ENCODE measurements at regions not wholly inside any gene's neighbourhood (a gene's known extent, or its start where the extent isn't known, plus 50 kb on each side); places are given as distances from the start of the nearest gene placed in this dataset.

DNA sequence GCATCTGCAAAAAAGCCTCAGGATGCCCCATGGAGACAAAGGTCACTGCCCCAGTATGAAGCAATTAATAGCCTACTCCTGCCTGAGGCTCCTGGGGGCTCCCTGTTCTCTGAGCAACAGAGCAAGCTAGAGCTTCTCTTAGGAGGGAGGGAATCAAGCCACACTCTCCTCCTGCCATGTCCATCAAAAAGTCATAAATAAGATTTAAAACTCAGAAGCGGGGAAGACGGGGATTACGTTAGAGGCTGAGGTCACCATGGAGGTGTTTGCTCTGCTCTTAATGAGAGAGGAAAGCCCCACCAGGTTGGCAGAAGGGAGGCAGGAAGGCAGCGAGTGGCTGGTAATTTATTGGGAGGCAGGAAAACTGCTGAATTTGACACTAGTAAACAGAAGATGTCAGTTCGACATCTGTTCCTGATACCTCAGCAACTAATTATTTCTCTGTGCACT is 98.4 kb upstream of the TNR start:
- H3K4me1 Mint-ChIP-seq: no peaks in the 10 kb centered on the region
- Histone ChIP-seq H3K4me3 (ENCODE audit: low read length in 2 of 2) (no peak overlapping the region), H3K4me1 (ENCODE audit: insufficient read depth, low read length) (no peaks in the 10 kb centered on the region), H3K27me3 (ENCODE audit: insufficient read depth, low read length) (no peaks in the 10 kb centered on the region), H3K27ac (ENCODE audit: low read depth, low read length) (no peak overlapping the region), H3K9me3 (ENCODE audit: control insufficient read depth in 1 of 2, low read length in 2 of 2) (no peaks in the 10 kb centered on the region), H3K36me3 (ENCODE audit: insufficient read depth, low read length) (no peaks in the 10 kb centered on the region)
- ChIA-PET CTCF (ENCODE audit: partially characterized antibody) (no interaction called here), POLR2A (ENCODE audit: partially characterized antibody) (no interaction called here)
- DNase-seq: no peak
- H3K27ac Mint-ChIP-seq: no peak overlapping the region
- peaks cover 3 to 16% of the 10 kb centered on the region in 2 donors for H3K27me3 Mint-ChIP-seq
- no peaks in the 10 kb centered on the region for H3K36me3 Mint-ChIP-seq
- H3K4me3 Mint-ChIP-seq: no peak overlapping the region
- peaks cover 0 to 16% (median 5%) of the 10 kb centered on the region in 8 donors for H3K9me3 Mint-ChIP-seq
- intact Hi-C loops (cut with micrococcal nuclease): no loop called here

DNA sequence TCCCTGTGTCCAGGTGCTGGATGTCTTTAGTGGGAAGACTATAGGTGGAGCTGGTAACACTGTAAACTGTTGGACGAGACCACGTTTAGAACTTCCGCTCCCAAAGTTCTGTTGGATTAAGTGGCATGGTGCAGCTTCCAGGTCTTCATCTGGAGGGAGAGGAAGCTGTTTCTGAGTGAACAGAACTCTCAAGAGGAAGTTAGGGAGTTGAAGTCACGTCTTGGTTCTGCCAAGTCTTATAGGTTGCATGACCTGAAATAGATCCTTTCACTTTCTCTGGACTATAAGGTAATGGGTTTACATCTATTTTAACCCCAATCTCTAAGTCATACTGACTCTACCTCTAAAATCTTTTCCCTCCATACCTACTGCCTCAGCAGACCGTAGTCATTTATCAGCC is 97.4 kb upstream of the TNR start:
- H3K4me1 Mint-ChIP-seq: no peaks in the 10 kb centered on the region
- no peaks in the 10 kb centered on the region for H3K36me3 Mint-ChIP-seq
- peaks cover 3 to 11% of the 10 kb centered on the region in 2 donors for H3K27me3 Mint-ChIP-seq
- no peak overlapping the region for H3K27ac ChIP-seq (ENCODE audit: low read depth, low read length)
- POLR2A ChIA-PET (ENCODE audit: partially characterized antibody): no interaction called here
- H3K9me3 ChIP-seq (ENCODE audit: control insufficient read depth in 1 of 2, low read length in 2 of 2): no peaks in the 10 kb centered on the region
- H3K4me3 Mint-ChIP-seq: no peak overlapping the region
- no peak overlapping the region for H3K4me3 ChIP-seq (ENCODE audit: low read length in 2 of 2)
- no peak for DNase-seq
- intact Hi-C loops (cut with micrococcal nuclease): no loop called here
- H3K27ac Mint-ChIP-seq: no peak overlapping the region
- CTCF ChIA-PET (ENCODE audit: partially characterized antibody): no interaction called here
- H3K27me3 ChIP-seq (ENCODE audit: insufficient read depth, low read length): no peaks in the 10 kb centered on the region
- H3K36me3 ChIP-seq (ENCODE audit: insufficient read depth, low read length): no peaks in the 10 kb centered on the region
- H3K4me1 ChIP-seq (ENCODE audit: insufficient read depth, low read length): no peaks in the 10 kb centered on the region
- H3K9me3 Mint-ChIP-seq: peaks cover 0 to 16% (median 5%) of the 10 kb centered on the region in 8 donors

DNA sequence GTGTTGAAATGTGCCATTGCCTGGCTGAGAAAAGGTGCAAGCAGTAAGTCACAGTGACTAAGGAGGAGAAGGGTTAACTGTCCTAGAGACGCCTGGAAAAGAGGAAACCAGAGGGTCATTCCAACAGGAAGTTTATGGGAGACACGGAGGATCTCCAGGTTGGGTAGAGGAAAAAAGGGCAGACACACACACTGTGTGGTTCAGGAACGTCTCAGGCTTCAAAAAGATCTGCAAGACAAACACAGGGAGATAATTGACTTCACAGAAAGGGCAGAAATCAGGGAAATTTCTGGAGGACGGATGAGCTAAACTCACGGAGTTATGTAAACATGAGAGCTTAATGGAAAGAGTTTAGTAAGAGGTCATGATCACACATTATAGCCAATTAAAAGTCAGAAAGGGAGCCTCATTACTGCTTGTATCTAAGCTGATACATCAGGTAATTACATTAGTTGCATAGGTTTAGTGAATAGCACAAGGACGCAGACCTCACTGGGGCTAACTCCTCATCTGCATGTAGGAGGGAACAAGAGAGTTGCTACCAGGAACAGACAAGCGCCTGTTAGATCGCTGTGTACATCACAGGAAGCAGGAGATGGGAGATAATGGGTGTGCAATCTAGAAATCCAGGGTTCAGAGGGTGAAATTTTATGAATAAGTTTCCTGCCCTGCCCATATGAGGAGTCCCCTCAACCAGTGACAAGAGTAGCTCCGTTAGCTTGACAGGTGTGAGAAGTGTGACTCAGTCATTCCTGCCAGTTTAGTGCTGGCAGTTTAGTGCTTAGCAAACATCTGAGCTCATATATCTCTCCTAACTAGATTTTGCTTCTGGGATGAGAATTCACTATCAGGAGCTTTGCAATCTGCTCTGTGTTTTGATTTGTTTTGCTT is 96.6 kb upstream of the TNR start:
- no peak for DNase-seq
- ChIA-PET CTCF (ENCODE audit: partially characterized antibody) (no interaction called here), POLR2A (ENCODE audit: partially characterized antibody) (no interaction called here)
- H3K27me3 Mint-ChIP-seq: peaks cover 3 to 11% of the 10 kb centered on the region in 2 donors
- H3K27ac Mint-ChIP-seq: peak overlapping the region in 1 of 7 donors; percentile 15
- Histone ChIP-seq H3K4me3 (ENCODE audit: low read length in 2 of 2) (no peak overlapping the region), H3K27me3 (ENCODE audit: insufficient read depth, low read length) (no peaks in the 10 kb centered on the region), H3K4me1 (ENCODE audit: insufficient read depth, low read length) (no peaks in the 10 kb centered on the region), H3K9me3 (ENCODE audit: control insufficient read depth in 1 of 2, low read length in 2 of 2) (no peaks in the 10 kb centered on the region), H3K27ac (ENCODE audit: low read depth, low read length) (no peak overlapping the region), H3K36me3 (ENCODE audit: insufficient read depth, low read length) (no peaks in the 10 kb centered on the region)
- no peaks in the 10 kb centered on the region for H3K36me3 Mint-ChIP-seq
- no peak overlapping the region for H3K4me3 Mint-ChIP-seq
- H3K9me3 Mint-ChIP-seq: peaks cover 0 to 16% (median 5%) of the 10 kb centered on the region in 8 donors
- H3K4me1 Mint-ChIP-seq: no peaks in the 10 kb centered on the region
- intact Hi-C loops (cut with micrococcal nuclease): no loop called here

DNA sequence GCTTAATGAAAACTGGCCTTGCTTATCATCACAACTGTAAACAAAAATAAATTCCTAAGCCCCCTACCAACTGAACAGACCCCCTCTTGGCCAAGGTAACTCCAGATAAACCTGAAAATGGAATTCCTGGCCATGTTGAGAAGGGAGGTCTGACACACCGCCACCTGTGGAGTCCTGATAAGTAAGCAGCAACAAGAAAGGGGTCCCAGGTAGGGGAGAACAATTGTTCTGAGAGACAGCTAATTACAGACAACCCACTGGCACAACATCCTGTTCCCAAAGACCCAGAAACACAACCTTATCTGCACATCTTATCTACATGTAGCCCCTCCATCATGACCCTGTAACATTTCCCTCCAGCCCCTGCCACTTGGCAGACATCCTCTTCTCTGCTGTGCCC is 91.2 kb upstream of the TNR start:
- intact Hi-C loops (cut with micrococcal nuclease): no loop called here
- no peak overlapping the region for H3K27ac Mint-ChIP-seq
- peaks cover 0 to 5% (median 2%) of the 10 kb centered on the region in 8 donors for H3K9me3 Mint-ChIP-seq
- no peaks in the 10 kb centered on the region for H3K36me3 Mint-ChIP-seq
- H3K27me3 ChIP-seq (ENCODE audit: insufficient read depth, low read length): no peaks in the 10 kb centered on the region
- no peak overlapping the region for H3K4me3 ChIP-seq (ENCODE audit: low read length in 2 of 2)
- ChIA-PET POLR2A (ENCODE audit: partially characterized antibody) (no interaction called here), CTCF (ENCODE audit: partially characterized antibody) (no interaction called here)
- H3K9me3 ChIP-seq (ENCODE audit: control insufficient read depth in 1 of 2, low read length in 2 of 2): no peaks in the 10 kb centered on the region
- no peaks in the 10 kb centered on the region for H3K4me1 Mint-ChIP-seq
- no peaks in the 10 kb centered on the region for H3K4me1 ChIP-seq (ENCODE audit: insufficient read depth, low read length)
- no peak for DNase-seq
- H3K27ac ChIP-seq (ENCODE audit: low read depth, low read length): no peak overlapping the region
- H3K27me3 Mint-ChIP-seq: peaks cover 1 to 6% of the 10 kb centered on the region in 2 donors
- H3K4me3 Mint-ChIP-seq: no peak overlapping the region
- H3K36me3 ChIP-seq (ENCODE audit: insufficient read depth, low read length): no peaks in the 10 kb centered on the region

DNA sequence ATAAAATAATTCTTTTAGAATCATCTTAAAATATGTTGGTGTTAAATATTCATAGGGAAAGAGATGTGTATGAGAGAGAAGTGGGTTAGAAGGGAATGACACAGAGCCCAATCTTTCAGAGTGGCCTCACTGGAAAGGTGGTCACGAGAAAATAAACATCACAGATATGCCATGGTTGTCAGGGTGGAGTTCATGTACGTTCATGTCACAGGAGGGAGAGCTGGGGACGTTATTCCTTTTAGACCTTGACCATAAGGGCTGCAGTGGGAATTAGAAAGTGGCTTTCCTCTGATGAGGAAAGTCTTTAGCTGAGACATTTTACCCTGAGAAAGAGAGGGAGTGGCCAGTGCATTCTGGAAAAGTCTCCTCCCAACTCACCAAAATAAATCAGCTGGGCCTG is 90.6 kb upstream of the TNR start:
- no peaks in the 10 kb centered on the region for H3K4me1 ChIP-seq (ENCODE audit: insufficient read depth, low read length)
- H3K36me3 ChIP-seq (ENCODE audit: insufficient read depth, low read length): no peaks in the 10 kb centered on the region

DNA sequence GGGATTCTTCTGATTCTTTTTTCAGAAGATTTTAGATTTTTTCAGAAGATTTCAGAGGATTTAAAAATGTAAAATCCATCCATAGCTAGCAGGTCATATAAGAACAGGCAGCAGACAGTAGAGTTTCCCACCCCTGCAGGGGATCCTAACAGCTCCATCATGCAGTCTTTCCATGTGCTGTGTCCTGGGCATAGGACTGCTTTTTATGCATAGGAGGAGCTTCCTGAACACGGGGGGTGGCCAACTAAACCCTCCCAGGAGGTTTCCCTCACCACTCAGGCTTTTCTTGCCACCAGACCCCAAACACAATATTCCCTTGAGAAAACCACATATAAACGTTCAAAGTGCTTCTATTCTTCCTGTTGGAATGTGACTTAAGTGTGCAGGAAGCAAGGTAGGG is 90.1 kb upstream of the TNR start:
- H3K27ac Mint-ChIP-seq: no peak overlapping the region
- Histone ChIP-seq H3K27me3 (ENCODE audit: insufficient read depth, low read length) (no peaks in the 10 kb centered on the region), H3K36me3 (ENCODE audit: insufficient read depth, low read length) (no peaks in the 10 kb centered on the region), H3K4me1 (ENCODE audit: insufficient read depth, low read length) (no peaks in the 10 kb centered on the region), H3K27ac (ENCODE audit: low read depth, low read length) (no peak overlapping the region), H3K9me3 (ENCODE audit: control insufficient read depth in 1 of 2, low read length in 2 of 2) (no peaks in the 10 kb centered on the region), H3K4me3 (ENCODE audit: low read length in 2 of 2) (no peak overlapping the region)
- H3K36me3 Mint-ChIP-seq: no peaks in the 10 kb centered on the region
- H3K4me1 Mint-ChIP-seq: no peaks in the 10 kb centered on the region
- peaks cover 0 to 5% (median 1%) of the 10 kb centered on the region in 8 donors for H3K9me3 Mint-ChIP-seq
- POLR2A ChIA-PET (ENCODE audit: partially characterized antibody): no interaction called here
- CTCF ChIA-PET (ENCODE audit: partially characterized antibody): no interaction called here
- intact Hi-C loops (cut with micrococcal nuclease): no loop called here
- DNase-seq: no peak
- peaks cover 1 to 5% of the 10 kb centered on the region in 2 donors for H3K27me3 Mint-ChIP-seq
- H3K4me3 Mint-ChIP-seq: no peak overlapping the region

More for the DNA sequence above, 90.6 kb upstream of the TNR start:
- intact Hi-C loops (cut with micrococcal nuclease): no loop called here
- CTCF ChIA-PET (ENCODE audit: partially characterized antibody): no interaction called here
- DNase-seq: no peak
- peaks cover 1 to 5% of the 10 kb centered on the region in 2 donors for H3K27me3 Mint-ChIP-seq
- Histone ChIP-seq H3K27me3 (ENCODE audit: insufficient read depth, low read length) (no peaks in the 10 kb centered on the region), H3K4me3 (ENCODE audit: low read length in 2 of 2) (no peak overlapping the region), H3K9me3 (ENCODE audit: control insufficient read depth in 1 of 2, low read length in 2 of 2) (no peaks in the 10 kb centered on the region), H3K27ac (ENCODE audit: low read depth, low read length) (no peak overlapping the region)
- no peak overlapping the region for H3K27ac Mint-ChIP-seq
- H3K36me3 Mint-ChIP-seq: no peaks in the 10 kb centered on the region
- POLR2A ChIA-PET (ENCODE audit: partially characterized antibody): no interaction called here
- no peak overlapping the region for H3K4me3 Mint-ChIP-seq
- peaks cover 0 to 5% (median 1%) of the 10 kb centered on the region in 8 donors for H3K9me3 Mint-ChIP-seq
- no peaks in the 10 kb centered on the region for H3K4me1 Mint-ChIP-seq

DNA sequence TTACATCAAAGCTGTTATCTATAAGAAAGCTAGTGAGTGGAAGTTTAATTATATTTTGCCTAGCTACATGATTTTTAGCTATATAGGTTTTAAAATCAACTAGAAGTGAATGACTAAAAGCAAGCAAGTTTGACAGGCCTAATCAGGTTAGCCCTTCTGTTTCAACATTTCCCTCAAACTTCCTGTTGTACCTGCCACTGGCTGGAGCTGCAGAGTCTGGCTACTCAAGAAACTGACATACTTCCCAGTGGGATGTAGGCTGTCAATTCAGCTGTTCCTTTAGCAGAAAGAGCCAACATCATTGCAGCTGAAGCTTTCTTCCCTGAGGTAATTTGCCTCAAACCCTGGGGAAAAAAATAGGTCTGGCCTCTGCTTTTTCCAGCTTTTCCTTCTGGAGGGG is 87.1 kb upstream of the TNR start:
- Mint-ChIP-seq H3K27me3 (peaks cover 2% of the 10 kb centered on the region in 2 donors), H3K27ac (no peak overlapping the region), H3K4me3 (no peak overlapping the region), H3K4me1 (no peaks in the 10 kb centered on the region), H3K36me3 (no peaks in the 10 kb centered on the region), H3K9me3 (peaks cover 0 to 5% (median 1%) of the 10 kb centered on the region in 8 donors)
- Histone ChIP-seq H3K9me3 (ENCODE audit: control insufficient read depth in 1 of 2, low read length in 2 of 2) (no peaks in the 10 kb centered on the region), H3K4me3 (ENCODE audit: low read length in 2 of 2) (no peak overlapping the region), H3K27ac (ENCODE audit: low read depth, low read length) (no peak overlapping the region), H3K4me1 (ENCODE audit: insufficient read depth, low read length) (no peaks in the 10 kb centered on the region), H3K36me3 (ENCODE audit: insufficient read depth, low read length) (no peaks in the 10 kb centered on the region), H3K27me3 (ENCODE audit: insufficient read depth, low read length) (no peaks in the 10 kb centered on the region)
- intact Hi-C loops (cut with micrococcal nuclease): no loop called here
- POLR2A ChIA-PET (ENCODE audit: partially characterized antibody): no interaction called here
- CTCF ChIA-PET (ENCODE audit: partially characterized antibody): no interaction called here
- no peak for DNase-seq

Data from CD4-positive, alpha-beta memory T cell (primary cell).